ELR (cell line): ENCODE measurements at regions not wholly inside any gene's neighbourhood (a gene's known extent, or its start where the extent isn't known, plus 50 kb on each side); places are given as distances from the start of the nearest gene placed in this dataset.
A peak's percentile ranks its signal among the peaks of the same experiment; 100 is the strongest.
"Not testable (repeated sequence)": the region's sequence is repeated elsewhere in the genome, so short reads cannot be mapped to it uniquely, and the experiment has no call there.

Experiments used
- DNase-seq: peaks from one replicate; pipeline ENCODE4 v3.0.0-alpha.2; 2015; ENCODE audit warnings: low read depth

DNA sequence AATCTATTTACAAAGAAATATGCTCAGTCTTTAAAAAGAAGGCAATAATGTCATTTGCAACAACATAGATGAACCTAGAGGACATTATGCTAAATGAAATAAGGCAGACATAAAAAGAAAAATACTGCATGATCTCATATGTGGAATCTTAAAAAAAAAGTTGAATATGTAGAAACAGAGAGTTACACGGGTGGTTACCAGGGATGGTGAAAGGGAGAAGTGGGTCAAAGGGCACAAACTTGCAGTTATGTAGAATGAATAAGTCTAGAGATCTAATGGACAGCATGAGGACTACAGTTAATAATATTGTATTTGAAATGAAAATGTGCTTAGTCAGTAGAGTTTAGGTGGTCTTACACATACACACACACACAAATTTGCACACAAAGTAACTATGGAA lies 88.2 kb upstream of the CCDC71L start:
- DNase-seq = no peak

DNA sequence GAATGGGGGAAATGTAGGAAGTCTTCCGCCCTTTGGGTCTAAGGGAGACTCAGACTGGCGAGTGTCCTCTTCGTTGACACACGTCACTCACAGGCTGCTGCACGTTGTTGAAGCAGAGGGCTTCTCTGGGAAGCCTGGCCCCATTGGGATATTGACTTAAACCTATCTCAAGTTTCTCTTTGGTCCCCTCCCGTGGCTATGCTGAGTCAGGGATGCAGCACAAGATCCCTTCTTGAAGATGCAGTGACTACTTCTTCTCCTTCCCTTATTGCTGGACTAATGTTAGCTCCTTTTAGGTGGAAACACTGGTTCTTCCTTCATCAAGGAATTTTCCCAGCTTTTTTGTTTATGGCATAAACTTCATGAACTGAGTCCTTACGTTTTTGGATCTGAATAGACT lies 89.8 kb upstream of the CCDC71L start:
- DNase-seq = no peak

- no peak for DNase-seq
These were observed 91.4 kb upstream of the CCDC71L start for GRCh38 chr7:106752367-106752766.

DNA sequence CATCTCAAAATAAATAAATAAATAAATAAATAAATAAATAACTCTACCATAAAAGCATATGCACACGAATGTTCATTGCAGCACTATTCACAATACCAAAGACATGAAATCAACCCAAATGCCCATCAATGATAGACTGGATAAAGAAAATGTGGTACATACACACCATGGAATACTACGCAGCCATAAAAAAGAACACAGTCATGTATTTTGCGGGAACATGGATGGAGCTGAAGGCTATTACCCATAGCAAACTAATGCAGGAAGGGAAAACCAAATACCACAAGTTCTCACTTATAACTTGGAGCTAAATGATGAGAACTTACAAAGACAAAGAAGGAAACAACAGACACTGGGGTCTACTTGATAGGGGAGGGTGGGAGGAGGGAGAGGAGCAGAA lies 94.1 kb upstream of the CCDC71L start:
- DNase-seq = not testable (repeated sequence)

DNA sequence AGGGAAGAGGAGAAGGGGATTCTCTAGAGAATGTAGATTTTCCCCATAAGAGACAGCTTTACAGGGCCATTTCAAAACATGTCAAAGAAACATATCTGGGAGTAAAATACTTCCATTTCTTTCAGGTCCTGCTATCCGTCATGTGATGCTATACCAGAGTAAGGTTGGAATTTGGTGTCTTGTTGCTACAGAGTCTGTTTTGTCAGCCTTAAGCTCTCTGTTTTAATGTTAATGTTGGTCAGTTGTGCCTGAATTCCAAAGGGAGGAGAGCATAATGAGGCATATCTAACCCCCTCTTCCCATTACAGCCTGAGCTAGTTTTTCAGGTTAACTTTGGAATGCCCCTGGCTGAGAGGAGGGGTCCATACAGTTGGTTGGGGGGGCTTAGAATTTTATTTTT lies 94.7 kb upstream of the CCDC71L start:
- no peak for DNase-seq

- DNase-seq = no peak
These were observed 95.1 kb upstream of the CCDC71L start for GRCh38 chr7:106756071-106756470.

DNA sequence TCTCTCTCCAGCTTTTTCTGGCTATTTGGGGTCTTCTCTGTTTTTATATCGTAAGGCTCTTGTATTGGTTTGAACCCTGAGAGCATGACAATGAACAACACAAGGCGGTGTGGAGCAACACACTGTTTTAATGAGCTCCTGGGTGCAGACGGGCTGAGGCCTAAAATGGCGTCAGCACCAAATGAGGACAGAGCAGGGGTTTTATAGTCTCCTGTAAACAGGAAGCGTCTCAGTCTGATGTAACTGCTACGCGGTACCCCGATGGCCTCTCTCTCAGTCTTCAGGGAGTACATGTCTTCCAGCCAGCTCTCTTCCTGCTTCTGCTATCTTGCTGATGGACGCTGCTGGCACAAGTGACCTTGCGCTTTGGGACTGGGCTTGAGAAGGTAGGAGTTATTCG lies 95.9 kb upstream of the CCDC71L start:
- no peak for DNase-seq

GRCh38 chr7:106757846-106758245 lies 96.9 kb upstream of the CCDC71L start:
- no peak for DNase-seq

DNA sequence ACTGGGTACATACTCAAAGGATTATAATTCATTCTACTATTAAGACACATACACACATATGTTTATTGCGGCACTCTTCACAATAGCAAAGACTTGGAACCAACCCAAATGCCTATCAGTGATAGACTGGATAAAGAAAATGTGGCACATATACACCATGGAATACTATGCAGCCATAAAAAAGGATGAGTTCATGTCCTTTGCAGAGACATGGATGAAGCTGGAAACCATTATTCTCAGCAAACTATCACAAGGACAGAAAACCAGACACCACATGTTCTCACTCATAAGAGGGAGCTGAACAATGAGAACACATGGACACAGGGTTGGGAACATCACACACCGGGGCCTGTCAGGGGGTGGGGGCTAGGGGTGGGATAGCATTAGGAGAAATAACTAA lies 101.9 kb upstream of the CCDC71L start:
- not testable (repeated sequence) for DNase-seq

DNA sequence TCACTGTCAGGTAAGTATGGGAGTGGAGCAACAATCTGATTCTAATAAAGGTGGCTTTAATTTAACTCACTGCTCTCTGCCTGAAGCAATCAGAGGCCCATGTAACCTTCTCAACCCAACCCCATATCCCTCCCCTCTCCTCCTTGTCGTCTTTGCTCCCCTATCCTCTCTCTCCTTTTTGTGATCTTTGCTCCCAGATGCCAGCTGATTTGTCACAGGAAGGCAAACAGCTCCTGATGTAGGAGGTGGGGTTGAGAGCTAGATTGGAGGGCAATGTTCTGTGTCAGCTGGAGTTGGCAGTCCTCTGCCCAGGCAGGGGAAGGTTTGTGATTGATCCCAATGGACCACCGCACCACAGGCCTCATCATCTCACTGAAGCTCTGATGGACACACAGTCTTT lies 101.4 kb upstream of the PIK3CG start:
- DNase-seq = no peak

DNA sequence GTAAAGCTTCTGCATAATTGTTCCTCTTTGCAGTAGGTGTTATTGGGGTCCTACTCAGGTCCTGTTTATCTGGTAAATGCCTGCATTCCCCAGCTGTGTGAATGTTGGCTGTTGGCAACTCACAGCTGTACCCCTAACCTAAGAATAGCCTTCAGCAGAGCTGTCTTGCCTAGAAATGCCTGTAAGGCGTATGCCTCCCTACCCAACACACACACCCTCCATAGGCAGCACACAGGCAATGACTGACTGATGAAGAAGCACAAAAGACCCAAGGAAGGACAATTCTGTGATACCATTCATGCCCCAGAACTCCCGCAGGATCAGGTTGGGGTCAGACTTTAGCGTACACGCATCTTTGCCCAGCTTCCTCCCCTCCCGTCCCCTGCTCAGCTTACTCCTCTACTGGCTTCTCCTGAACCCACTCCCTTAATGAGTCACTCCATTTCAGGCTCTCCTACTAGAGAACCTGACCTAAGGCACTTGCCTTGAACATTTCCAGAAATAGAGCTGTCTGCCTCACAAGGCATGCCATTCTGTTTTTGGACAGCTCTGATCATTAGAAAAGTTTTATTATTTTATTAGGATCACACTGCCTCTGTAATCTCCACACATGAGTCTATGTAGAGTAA lies 99.2 kb upstream of the PIK3CG start:
- DNase-seq = no peak

- no peak for DNase-seq
These were observed 98.5 kb upstream of the PIK3CG start for GRCh38 chr7:106766551-106766950.

DNA sequence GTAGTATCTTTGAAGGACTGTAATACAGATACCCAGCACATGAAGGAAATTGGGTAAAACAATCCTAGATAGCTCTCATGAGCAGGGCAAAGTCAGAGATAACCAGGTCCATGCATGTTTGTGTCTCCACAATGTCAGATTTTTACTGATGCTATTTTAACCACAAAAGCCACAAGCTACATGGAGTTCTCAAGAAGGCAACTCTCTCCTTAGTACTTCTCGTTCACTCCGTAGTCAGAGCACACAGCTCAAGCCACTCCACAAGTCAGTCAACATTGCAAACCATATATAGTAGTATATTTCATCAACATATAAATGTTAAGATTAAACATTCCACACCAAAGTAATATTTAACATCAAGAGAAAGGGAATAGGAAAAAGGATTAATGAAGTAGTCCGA lies 98.0 kb upstream of the PIK3CG start:
- peak; percentile 16 for DNase-seq

- peak; percentile 46 for DNase-seq
These were observed 97.4 kb upstream of the PIK3CG start for GRCh38 chr7:106767498-106768323.

- DNase-seq = peak; percentile 26
These were observed 96.7 kb upstream of the PIK3CG start for GRCh38 chr7:106768324-106768751.

- DNase-seq = peak; percentile 90
These were observed 94.9 kb upstream of the PIK3CG start for GRCh38 chr7:106770191-106770590.

GRCh38 chr7:106772655-106773108 lies 92.4 kb upstream of the PIK3CG start:
- peak; percentile 84 for DNase-seq

- DNase-seq = peak; percentile 18
These were observed 91.9 kb upstream of the PIK3CG start for GRCh38 chr7:106773228-106773627.

DNA sequence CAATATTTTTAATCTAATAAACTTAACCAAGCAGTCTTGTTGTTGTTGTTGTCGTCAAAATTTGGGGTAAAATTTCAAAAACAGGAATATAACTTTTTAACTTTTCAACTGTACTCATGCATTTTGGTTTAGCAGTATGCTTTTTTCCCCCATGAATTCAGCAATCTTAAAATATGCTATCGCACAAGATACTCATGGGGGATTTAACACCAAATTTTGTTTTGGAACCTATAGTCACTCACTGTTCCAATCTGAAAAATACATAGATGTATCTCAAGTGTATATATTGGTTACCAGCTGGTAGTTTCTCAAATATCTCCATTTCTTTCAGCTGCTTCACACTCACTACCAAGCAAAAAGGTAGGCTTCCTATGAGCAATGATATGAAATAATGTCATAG lies 91.4 kb upstream of the PIK3CG start:
- no peak for DNase-seq

GRCh38 chr7:106774213-106774767 lies 90.8 kb upstream of the PIK3CG start:
- DNase-seq = no peak

- DNase-seq = peak; percentile 65
These were observed 90.1 kb upstream of the PIK3CG start for GRCh38 chr7:106774768-106775551.

- DNase-seq = peak; percentile 87
These were observed 89.5 kb upstream of the PIK3CG start for GRCh38 chr7:106775552-106775936.
